ENCODE measurements at regions not wholly inside any gene's neighbourhood (a gene's known extent, or its start where the extent isn't known, plus 50 kb on each side); places are given as distances from the start of the nearest gene placed in this dataset.

- H3K4me3 Mint-ChIP-seq: no peak overlapping the region
- H3K4me1 Mint-ChIP-seq: no peaks in the 10 kb centered on the region
- H3K9me3 Mint-ChIP-seq: peaks cover 0 to 13% (median 4%) of the 10 kb centered on the region in 11 donors
Measured at GRCh38 chr1:87918398-87918797, 589.7 kb downstream of the LMO4 start.

GRCh38 chr1:87922885-87923284 is 594.2 kb downstream of the LMO4 start:
- ChIA-PET CTCF (no interaction called here), POLR2A (no interaction called here)
- Histone ChIP-seq H3K27me3 (ENCODE audit: control insufficient read depth in 2 of 2, insufficient read depth in 2 of 2, low read length in 2 of 2) (no peaks in the 10 kb centered on the region), H3K4me1 (ENCODE audit: control insufficient read depth in 2 of 2, insufficient read depth in 2 of 2, low read length in 2 of 2) (no peaks in the 10 kb centered on the region), H3K36me3 (ENCODE audit: control insufficient read depth in 2 of 3, insufficient read depth in 3 of 3, low read length in 3 of 3) (no peaks in the 10 kb centered on the region), H3K4me3 (ENCODE audit: low read length) (no peak overlapping the region), H3K27ac (ENCODE audit: low read depth, low read length) (no peak overlapping the region), H3K9me3 (ENCODE audit: control insufficient read depth in 2 of 3, low read length in 3 of 3) (no peaks in the 10 kb centered on the region)
- Mint-ChIP-seq H3K4me1 (no peaks in the 10 kb centered on the region), H3K9me3 (peaks cover 0 to 4% (median 0%) of the 10 kb centered on the region in 11 donors), H3K4me3 (no peak overlapping the region), H3K27me3 (peaks cover 0 to 4% (median 0%) of the 10 kb centered on the region in 5 donors), H3K36me3 (no peaks in the 10 kb centered on the region), H3K27ac (no peak overlapping the region)
- intact Hi-C loops (cut with micrococcal nuclease): no loop called here
- DNase-seq (no peak), ATAC-seq (no peak)

More at GRCh38 chr1:87918398-87918797, 589.7 kb downstream of the LMO4 start:
- intact Hi-C loops (cut with micrococcal nuclease): no loop called here
- no peak for DNase-seq
- Histone ChIP-seq H3K4me3 (ENCODE audit: low read length) (no peak overlapping the region), H3K36me3 (ENCODE audit: control insufficient read depth in 2 of 3, insufficient read depth in 3 of 3, low read length in 3 of 3) (no peaks in the 10 kb centered on the region), H3K27me3 (ENCODE audit: control insufficient read depth in 2 of 2, insufficient read depth in 2 of 2, low read length in 2 of 2) (no peaks in the 10 kb centered on the region), H3K4me1 (ENCODE audit: control insufficient read depth in 2 of 2, insufficient read depth in 2 of 2, low read length in 2 of 2) (no peaks in the 10 kb centered on the region), H3K27ac (ENCODE audit: low read depth, low read length) (no peak overlapping the region), H3K9me3 (ENCODE audit: control insufficient read depth in 2 of 3, low read length in 3 of 3) (no peaks in the 10 kb centered on the region)
- Mint-ChIP-seq H3K27ac (no peak overlapping the region), H3K36me3 (no peaks in the 10 kb centered on the region), H3K27me3 (peaks cover 0 to 10% (median 6%) of the 10 kb centered on the region in 5 donors)
- CTCF ChIA-PET: interaction anchor here (0.8 kb wide), 1 partner anchor 746 kb away, joined by 3 read pairs; no protein-coding TSS in a partner anchor
- ATAC-seq: no peak
- POLR2A ChIA-PET: no interaction called here

GRCh38 chr1:87926131-87926830 is 597.6 kb downstream of the LMO4 start:
- Histone ChIP-seq H3K4me3 (ENCODE audit: low read length) (no peak overlapping the region), H3K9me3 (ENCODE audit: control insufficient read depth in 2 of 3, low read length in 3 of 3) (no peaks in the 10 kb centered on the region), H3K36me3 (ENCODE audit: control insufficient read depth in 2 of 3, insufficient read depth in 3 of 3, low read length in 3 of 3) (no peaks in the 10 kb centered on the region), H3K27me3 (ENCODE audit: control insufficient read depth in 2 of 2, insufficient read depth in 2 of 2, low read length in 2 of 2) (no peaks in the 10 kb centered on the region), H3K27ac (ENCODE audit: low read depth, low read length) (no peak overlapping the region), H3K4me1 (ENCODE audit: control insufficient read depth in 2 of 2, insufficient read depth in 2 of 2, low read length in 2 of 2) (no peaks in the 10 kb centered on the region)
- ATAC-seq: no peak
- Mint-ChIP-seq H3K4me1 (no peaks in the 10 kb centered on the region), H3K36me3 (peaks cover 0 to 5% (median 0%) of the 10 kb centered on the region in 5 donors), H3K9me3 (peaks cover 0 to 10% (median 7%) of the 10 kb centered on the region in 11 donors), H3K27ac (no peak overlapping the region), H3K4me3 (no peak overlapping the region), H3K27me3 (no peaks in the 10 kb centered on the region)
- ChIA-PET POLR2A (no interaction called here), CTCF (no interaction called here)
- no peak for DNase-seq
- intact Hi-C loops (cut with micrococcal nuclease): no loop called here

- intact Hi-C loops (cut with micrococcal nuclease): no loop called here
- Mint-ChIP-seq H3K4me1 (no peaks in the 10 kb centered on the region), H3K4me3 (no peak overlapping the region), H3K36me3 (peaks cover 0 to 8% (median 0%) of the 10 kb centered on the region in 5 donors), H3K27me3 (no peaks in the 10 kb centered on the region), H3K9me3 (peaks cover 0 to 15% (median 8%) of the 10 kb centered on the region in 11 donors), H3K27ac (no peak overlapping the region)
- DNase-seq (no peak), ATAC-seq (no peak)
- POLR2A ChIA-PET: no interaction called here
- H3K36me3 ChIP-seq (ENCODE audit: control insufficient read depth in 2 of 3, insufficient read depth in 3 of 3, low read length in 3 of 3): no peaks in the 10 kb centered on the region
- H3K4me3 ChIP-seq (ENCODE audit: low read length): no peak overlapping the region
- no peak overlapping the region for H3K27ac ChIP-seq (ENCODE audit: low read depth, low read length)
- no peaks in the 10 kb centered on the region for H3K4me1 ChIP-seq (ENCODE audit: control insufficient read depth in 2 of 2, insufficient read depth in 2 of 2, low read length in 2 of 2)
- CTCF ChIA-PET: no interaction called here
- no peaks in the 10 kb centered on the region for H3K27me3 ChIP-seq (ENCODE audit: control insufficient read depth in 2 of 2, insufficient read depth in 2 of 2, low read length in 2 of 2)
- H3K9me3 ChIP-seq (ENCODE audit: control insufficient read depth in 2 of 3, low read length in 3 of 3): no peaks in the 10 kb centered on the region
Measured at GRCh38 chr1:87926921-87927320, 598.2 kb downstream of the LMO4 start.

- no peaks in the 10 kb centered on the region for H3K4me1 Mint-ChIP-seq
- Histone ChIP-seq H3K36me3 (ENCODE audit: control insufficient read depth in 2 of 3, insufficient read depth in 3 of 3, low read length in 3 of 3) (no peaks in the 10 kb centered on the region), H3K27me3 (ENCODE audit: control insufficient read depth in 2 of 2, insufficient read depth in 2 of 2, low read length in 2 of 2) (no peaks in the 10 kb centered on the region), H3K9me3 (ENCODE audit: control insufficient read depth in 2 of 3, low read length in 3 of 3) (no peaks in the 10 kb centered on the region), H3K27ac (ENCODE audit: low read depth, low read length) (no peak overlapping the region), H3K4me1 (ENCODE audit: control insufficient read depth in 2 of 2, insufficient read depth in 2 of 2, low read length in 2 of 2) (no peaks in the 10 kb centered on the region), H3K4me3 (ENCODE audit: low read length) (no peak overlapping the region)
- POLR2A ChIA-PET: no interaction called here
- no peaks in the 10 kb centered on the region for H3K27me3 Mint-ChIP-seq
- peaks cover 0 to 8% (median 0%) of the 10 kb centered on the region in 5 donors for H3K36me3 Mint-ChIP-seq
- intact Hi-C loops (cut with micrococcal nuclease): no loop called here
- CTCF ChIA-PET: no interaction called here
- ATAC-seq: no peak
- no peak overlapping the region for H3K4me3 Mint-ChIP-seq
- H3K9me3 Mint-ChIP-seq: peaks cover 0 to 15% (median 8%) of the 10 kb centered on the region in 11 donors
- H3K27ac Mint-ChIP-seq: no peak overlapping the region
- DNase-seq: no peak
Measured at GRCh38 chr1:87927391-87928280, 599.0 kb downstream of the LMO4 start.

GRCh38 chr1:87928623-87929022 is 599.9 kb downstream of the LMO4 start:
- Histone ChIP-seq H3K4me3 (ENCODE audit: low read length) (no peak overlapping the region), H3K27me3 (ENCODE audit: control insufficient read depth in 2 of 2, insufficient read depth in 2 of 2, low read length in 2 of 2) (no peaks in the 10 kb centered on the region), H3K9me3 (ENCODE audit: control insufficient read depth in 2 of 3, low read length in 3 of 3) (no peaks in the 10 kb centered on the region), H3K36me3 (ENCODE audit: control insufficient read depth in 2 of 3, insufficient read depth in 3 of 3, low read length in 3 of 3) (no peaks in the 10 kb centered on the region), H3K27ac (ENCODE audit: low read depth, low read length) (no peak overlapping the region), H3K4me1 (ENCODE audit: control insufficient read depth in 2 of 2, insufficient read depth in 2 of 2, low read length in 2 of 2) (no peaks in the 10 kb centered on the region)
- Mint-ChIP-seq H3K27me3 (no peaks in the 10 kb centered on the region), H3K27ac (no peak overlapping the region), H3K36me3 (peaks cover 0 to 8% (median 0%) of the 10 kb centered on the region in 5 donors), H3K4me3 (no peak overlapping the region), H3K4me1 (no peaks in the 10 kb centered on the region), H3K9me3 (peaks cover 0 to 15% (median 8%) of the 10 kb centered on the region in 11 donors)
- ChIA-PET CTCF (no interaction called here), POLR2A (no interaction called here)
- intact Hi-C loops (cut with micrococcal nuclease): no loop called here
- DNase-seq (no peak), ATAC-seq (no peak)
